Suprapubic skin (tissue), 4 donors: ENCODE measurements at regions not wholly inside any gene's neighbourhood (a gene's known extent, or its start where the extent isn't known, plus 50 kb on each side); places are given as distances from the start of the nearest gene placed in this dataset.

ENCODE experiments used
- EP300 ChIP-seq: sonication (generic); formaldehyde crosslinking; IDR thresholded peaks from one replicate; pipeline ENCODE4 v1.6.1; 2017; ENCODE audit warnings: antibody characterized with exemption
- POLR2A ChIP-seq, 2 donors: fragments of 450-650 bp; IDR thresholded peaks; one replicate each; pipeline ENCODE4 v1.6.1; 2017; ENCODE audit warnings: antibody characterized with exemption in 2 of 2, mild to moderate bottlenecking in 2 of 2, moderate library complexity in 2 of 2
- POLR2AphosphoS5 ChIP-seq, 3 donors: sonication (generic); formaldehyde crosslinking; IDR thresholded peaks; one replicate each; pipeline ENCODE4 v1.6.1; 2017; ENCODE audit warnings: antibody characterized with exemption in 3 of 3
- TF ChIP-seq, protein P1 (sequence below), 2 donors: fragments of 200-600 bp in 1 of 2; fragments of 450-650 bp in 1 of 2; sonication (generic) in 1 of 2; IDR thresholded peaks; one replicate each; pipeline ENCODE4 v1.5.1; 2016 to 2019; ENCODE audit warnings: antibody characterized with exemption in 2 of 2, mild to moderate bottlenecking in 1 of 2, moderate library complexity in 1 of 2

DNA sequence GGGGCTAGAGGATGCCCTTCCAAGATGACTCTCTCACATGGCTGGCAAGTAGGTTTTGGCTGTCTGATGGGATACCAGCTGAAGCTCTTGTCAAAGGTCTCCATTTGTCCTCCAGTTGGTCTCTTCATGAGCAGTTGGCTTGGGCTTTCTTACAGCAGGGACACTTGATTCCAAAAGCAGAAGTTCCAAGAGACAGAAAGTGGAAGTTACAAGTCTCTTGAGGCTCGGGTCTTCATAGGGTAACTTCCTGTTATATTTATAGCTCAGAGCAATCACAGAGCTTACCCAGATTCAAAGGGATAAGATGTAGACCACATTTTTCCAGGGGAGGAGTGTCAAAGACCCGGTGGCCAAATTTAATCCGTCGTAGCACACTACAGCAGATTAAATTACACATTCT, 440.0 kb downstream of the RFC3 start:
- TF ChIP-seq, protein P1, sequence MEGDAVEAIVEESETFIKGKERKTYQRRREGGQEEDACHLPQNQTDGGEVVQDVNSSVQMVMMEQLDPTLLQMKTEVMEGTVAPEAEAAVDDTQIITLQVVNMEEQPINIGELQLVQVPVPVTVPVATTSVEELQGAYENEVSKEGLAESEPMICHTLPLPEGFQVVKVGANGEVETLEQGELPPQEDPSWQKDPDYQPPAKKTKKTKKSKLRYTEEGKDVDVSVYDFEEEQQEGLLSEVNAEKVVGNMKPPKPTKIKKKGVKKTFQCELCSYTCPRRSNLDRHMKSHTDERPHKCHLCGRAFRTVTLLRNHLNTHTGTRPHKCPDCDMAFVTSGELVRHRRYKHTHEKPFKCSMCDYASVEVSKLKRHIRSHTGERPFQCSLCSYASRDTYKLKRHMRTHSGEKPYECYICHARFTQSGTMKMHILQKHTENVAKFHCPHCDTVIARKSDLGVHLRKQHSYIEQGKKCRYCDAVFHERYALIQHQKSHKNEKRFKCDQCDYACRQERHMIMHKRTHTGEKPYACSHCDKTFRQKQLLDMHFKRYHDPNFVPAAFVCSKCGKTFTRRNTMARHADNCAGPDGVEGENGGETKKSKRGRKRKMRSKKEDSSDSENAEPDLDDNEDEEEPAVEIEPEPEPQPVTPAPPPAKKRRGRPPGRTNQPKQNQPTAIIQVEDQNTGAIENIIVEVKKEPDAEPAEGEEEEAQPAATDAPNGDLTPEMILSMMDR (IDR thresholded peaks at IDR 0.05), result no peak
- TF ChIP-seq POLR2A (IDR thresholded peaks at IDR 0.05) (no peak), EP300 (no peak), POLR2AphosphoS5 (IDR thresholded peaks at IDR 0.05) (no peak)
